ENCODE measurements at regions not wholly inside any gene's neighbourhood (a gene's known extent, or its start where the extent isn't known, plus 50 kb on each side); places are given as distances from the start of the nearest gene placed in this dataset.
"Not testable (repeated sequence)": the region's sequence is repeated elsewhere in the genome, so short reads cannot be mapped to it uniquely, and the experiment has no call there.

DNA sequence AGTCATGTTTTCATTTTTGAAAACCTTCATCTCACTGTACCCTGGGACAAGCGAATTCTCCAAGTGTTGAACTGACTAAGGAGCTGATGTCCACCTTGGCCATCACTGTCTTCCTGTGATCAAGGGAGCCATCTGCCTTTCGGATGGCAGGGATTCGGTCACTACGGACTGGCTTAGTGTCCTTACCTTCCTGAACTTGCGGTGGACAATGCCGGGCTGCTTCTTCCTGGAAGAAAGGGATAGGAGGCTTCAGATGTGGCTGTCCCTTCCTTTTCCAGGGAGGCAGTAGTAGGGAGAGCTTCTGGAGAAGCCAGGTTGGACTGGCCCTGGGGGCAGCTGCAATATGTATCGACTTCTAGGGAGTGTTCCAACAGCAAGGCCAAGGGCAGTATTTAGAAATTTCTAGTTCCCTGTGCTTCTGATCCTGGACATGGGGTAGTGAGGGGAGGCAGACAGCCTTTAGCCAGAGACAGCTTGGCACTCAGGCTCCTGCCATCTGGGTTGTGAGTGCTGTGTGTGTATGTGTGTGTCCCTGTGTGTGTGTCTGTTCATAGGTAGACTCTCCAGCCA, 114.6 kb downstream of the IER5 start:
- no peak for DNase-seq (ENCODE audit: low read depth)

DNA sequence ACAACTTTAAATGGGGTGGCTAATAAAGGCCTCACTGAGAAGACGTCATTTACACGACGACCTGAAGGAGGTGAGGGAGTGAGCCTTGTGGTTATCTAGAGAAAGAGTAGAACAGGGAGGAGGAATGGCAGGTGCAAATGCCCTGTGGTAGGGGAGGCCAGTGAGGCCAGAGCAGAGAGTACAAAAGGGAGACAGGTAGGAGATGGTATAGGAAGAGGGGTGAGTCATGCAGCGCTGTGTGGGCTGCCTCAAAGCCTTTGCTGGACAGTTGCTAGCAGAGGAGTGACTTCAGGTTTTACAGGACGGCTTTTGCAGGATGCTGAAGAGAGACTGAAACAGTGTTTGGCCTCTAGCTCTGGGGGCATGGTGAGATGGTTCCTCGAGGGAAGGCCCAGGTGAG, 116.0 kb downstream of the IER5 start:
- DNase-seq (ENCODE audit: low read depth): no peak

DNA sequence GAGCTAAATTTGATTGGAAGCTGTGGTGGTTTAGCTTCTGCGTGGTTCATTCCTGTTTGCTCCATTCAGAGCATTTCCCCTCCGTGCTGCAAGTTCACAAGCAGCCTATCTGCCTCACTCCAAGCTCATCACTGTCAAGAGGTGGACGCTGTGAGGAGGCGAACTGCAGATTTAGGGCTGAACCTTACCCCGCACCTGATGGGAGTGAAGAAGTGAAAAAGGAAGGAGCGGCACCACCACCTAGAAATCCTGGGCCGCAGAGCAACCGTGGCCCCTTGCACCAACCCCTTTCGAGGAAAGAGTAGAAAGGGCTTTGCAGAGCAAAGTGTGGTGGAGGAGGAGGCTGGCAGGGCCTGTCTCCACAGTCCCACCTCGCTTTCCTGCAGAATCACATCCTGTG, 117.4 kb downstream of the IER5 start:
- no peak for DNase-seq (ENCODE audit: low read depth)

DNA sequence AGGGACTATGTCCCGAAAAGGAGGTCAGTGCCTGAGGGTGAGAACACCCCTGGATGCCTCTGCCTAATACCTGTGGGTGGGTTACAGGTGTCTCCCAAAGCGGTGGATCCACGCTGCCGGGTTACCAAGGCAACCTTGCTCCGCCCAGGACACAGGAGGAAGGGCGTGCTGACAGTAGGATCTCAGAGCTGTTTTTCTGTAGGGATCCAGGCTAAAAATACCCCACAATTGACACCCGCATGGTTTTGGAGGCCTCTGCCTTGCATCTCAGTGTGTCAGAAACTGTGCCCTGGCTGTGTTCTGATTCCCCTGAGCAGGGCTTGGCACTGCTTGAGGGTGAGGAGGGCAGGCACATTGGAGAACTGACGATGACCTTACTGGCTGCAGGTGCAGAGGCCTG, 118.0 kb downstream of the IER5 start:
- no peak for DNase-seq (ENCODE audit: low read depth)

DNA sequence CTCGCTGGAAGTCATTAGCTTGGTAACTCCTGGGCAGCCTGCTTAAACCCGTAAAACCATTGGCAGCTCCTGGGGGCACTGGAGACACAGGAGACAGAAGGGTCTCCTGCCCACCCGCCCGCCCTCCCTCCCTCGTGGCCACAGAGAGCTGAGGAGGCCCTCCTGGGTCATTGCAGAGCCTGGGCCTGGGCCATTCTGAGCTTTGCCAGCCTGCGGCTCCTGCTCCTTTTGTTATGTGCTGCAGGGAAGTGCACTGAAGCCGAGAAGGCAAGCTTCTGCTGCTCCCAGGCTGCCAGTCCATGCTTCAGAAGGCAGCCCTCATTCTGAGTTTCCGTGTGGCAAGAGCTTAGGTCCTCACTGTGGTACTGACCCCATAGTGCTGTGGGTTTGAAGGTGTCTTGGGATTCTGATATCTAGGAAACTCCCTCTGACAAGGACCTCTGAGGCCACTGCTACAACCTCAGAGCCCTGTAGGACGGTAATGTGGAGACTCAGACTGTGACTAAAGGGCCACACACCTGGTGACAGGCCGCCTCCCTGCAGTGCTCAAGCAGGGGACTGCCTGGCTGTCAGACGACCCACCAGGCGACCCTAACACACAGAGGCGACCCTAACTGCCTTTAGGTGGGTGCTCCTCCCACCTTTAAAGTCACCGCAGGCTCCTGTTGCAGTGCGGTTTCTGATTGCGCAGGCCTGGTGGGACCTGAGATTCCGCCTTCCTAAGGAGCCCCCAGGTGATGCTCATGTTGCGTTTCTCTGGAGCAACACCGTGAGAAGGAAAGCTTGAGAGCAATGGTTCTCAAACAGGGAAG, 118.7 kb downstream of the IER5 start:
- DNase-seq (ENCODE audit: low read depth): no peak

DNA sequence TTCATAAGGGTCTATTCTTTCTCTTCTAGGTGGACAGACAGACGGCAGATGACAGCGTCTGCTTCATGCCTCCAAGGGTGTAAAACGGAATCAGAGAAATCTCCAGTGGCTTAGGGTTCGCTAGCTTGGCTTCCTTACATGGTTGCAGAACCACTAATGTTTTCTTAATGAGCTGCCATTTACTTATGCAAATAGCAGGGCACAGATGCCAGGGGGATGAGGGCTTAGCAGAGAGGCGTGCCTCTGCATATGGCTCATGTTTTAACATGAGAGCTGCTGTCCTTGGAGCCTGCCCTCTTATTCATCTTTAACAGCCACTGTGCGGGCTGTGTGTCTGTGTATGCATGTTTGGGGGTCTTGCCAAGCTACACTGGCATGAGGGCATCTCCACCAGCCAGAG, 119.6 kb downstream of the IER5 start:
- DNase-seq (ENCODE audit: low read depth): no peak

DNA sequence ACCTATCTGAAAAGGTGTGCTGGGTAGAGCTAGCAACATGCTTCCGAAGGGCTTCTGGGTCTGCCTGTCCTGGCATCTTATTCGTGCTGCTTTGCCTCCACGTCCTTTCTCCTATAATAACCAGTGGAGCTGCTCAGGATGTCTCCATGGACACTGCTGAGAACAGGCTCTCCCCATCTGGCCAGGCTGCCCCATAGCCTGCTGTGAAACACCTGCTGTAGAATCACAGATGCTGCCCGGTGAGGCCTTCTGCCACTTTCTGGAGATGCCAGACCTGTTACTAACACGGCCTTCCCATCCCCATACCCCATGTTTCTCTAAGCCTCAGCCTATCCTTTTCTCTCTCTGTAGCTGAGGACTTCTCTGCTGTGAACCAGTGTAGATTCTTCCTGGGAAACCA, 120.5 kb downstream of the IER5 start:
- no peak for DNase-seq (ENCODE audit: low read depth)

DNA sequence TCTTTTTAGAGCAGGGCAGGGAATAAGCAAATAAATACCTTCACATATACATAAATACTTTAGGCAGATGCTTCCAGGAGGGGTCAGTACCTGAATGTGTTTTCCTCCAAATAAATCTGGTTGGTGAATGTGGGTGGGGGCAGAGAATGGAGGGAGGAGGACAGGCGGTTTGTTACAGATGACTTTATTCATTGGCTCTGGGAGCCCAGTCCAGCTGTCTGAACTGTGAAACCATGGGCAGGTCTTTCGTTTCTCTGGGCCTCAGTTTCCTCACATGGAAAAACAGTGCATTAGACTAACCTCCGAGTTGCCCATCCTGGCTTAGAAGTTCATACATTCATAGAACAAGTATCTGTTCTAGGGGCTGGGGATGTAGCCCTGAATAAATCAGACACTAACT, 124.6 kb downstream of the IER5 start:
- DNase-seq (ENCODE audit: low read depth): no peak

DNA sequence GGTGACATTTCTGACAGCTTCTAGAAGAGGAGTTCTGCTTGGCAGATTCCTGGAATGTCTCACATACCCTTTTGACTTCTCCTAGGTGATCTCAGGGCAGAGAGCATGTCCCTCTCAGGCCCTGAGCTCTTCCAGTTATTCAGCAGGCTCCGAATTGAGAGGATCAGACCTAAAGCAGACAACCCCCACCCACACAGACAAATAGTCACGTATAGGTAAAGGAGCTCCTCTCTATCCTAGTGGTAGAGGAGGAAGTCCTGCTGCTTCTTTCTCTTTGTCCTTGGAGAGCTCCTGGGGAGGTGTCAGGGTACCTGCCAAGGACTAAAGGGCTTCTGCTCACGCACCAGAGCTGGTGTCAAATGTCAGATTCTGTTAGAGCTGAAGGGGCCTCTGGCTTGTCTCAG, 128.1 kb downstream of the IER5 start:
- DNase-seq (ENCODE audit: low read depth): no peak

DNA sequence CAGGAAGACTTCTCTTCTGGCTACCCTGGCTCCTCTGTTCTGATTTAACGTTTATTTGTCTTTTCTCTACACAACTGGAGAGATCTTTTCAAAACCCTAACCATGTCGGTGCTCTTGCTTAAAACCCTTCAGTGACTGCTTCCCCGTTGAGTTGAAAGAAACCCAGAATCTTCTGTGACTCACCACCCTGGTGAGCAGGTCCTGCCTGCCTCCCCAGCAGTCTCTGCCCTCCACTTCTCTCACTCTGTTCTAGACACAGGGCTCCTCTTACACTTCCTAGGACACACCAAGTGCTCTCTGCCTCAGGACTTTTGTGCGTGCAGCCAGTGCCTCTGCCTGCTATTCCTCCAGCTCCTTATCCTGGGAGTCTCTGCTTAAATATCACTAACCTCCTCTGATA, 131.4 kb downstream of the IER5 start:
- no peak for DNase-seq (ENCODE audit: low read depth)

DNA sequence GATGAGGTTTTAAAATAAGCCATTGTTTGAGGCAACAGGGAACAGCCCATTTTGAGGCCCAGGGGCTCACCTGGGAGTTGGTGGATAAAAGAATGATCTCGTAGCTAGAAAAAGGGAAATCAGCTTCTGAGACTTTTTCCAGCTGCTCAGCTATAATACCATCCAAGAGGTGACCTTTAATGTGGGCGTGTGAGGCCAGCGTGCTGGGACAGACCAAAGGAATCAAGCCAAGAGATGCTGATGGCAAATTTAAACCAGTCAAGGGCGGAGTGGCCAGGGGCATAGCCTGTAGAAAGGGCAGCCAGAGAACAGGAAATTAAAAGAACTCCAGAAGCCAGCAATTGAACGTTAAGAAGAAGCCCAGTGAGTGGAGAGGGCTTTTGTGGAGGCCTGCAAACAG, 132.6 kb downstream of the IER5 start:
- DNase-seq (ENCODE audit: low read depth): no peak

DNA sequence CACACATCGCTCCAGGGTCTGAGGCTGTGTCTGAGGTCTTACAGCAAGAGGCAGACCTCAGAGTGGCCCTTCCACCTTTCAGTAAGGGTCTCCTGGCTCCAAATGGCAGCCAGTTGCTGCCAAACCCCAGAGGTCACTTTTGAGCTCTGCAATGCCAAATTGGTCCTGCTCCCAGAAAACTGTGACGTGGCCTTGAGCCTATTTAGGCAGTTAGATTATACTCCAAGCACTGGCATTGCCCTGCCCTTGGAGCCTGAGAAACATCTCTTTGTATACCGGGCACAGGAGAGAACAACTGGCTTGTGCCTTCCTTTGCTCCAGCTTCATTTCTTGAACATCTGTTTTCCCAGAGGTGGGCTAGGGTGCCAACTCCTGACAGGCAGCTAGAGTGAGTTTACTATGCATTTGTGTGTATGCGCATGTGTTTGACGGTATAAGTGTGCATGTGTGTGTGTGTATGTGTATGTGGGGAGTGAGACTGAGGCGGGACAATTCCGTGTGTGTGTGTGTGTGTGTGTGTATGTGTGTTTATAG, 134.5 kb downstream of the IER5 start:
- DNase-seq (ENCODE audit: low read depth): no peak

DNA sequence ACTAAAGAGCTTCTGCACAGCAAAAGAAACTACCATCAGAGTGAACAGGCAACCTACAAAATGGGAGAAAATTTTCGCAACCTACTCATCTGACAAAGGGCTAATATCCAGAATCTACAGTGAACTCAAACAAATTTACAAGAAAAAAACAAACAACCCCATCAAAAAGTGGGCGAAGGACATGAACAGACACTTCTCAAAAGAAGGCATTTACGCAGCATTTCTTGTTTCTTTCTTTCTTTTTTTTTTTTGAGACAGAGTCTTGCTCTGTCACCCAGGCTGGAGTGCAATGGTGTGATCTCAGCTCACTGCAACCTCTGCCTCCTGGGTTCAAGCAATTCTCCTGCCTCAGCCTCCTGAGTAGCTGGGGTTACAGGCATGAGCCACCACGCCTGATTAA, 138.2 kb downstream of the IER5 start:
- not testable (repeated sequence) for DNase-seq (ENCODE audit: low read depth)

DNA sequence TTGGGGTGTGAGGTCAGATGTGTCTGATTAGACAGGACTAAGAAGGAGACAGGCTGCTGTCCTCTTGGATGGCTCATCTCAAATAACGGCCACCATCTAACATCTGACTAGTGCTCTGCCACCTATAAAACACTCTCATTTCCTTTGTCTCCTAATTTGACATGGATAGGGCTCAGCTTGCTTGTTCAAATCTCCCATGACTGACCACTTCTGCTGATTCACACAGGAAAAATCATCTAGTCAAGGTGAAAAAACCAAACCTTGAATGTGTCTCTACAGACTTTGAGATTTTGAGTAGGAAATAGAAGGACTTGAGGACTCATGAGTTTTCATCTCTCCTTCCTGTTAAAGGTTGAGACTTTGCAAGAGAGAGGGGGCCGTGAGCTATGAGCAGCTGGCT, 150.6 kb downstream of the IER5 start:
- DNase-seq (ENCODE audit: low read depth): no peak

DNA sequence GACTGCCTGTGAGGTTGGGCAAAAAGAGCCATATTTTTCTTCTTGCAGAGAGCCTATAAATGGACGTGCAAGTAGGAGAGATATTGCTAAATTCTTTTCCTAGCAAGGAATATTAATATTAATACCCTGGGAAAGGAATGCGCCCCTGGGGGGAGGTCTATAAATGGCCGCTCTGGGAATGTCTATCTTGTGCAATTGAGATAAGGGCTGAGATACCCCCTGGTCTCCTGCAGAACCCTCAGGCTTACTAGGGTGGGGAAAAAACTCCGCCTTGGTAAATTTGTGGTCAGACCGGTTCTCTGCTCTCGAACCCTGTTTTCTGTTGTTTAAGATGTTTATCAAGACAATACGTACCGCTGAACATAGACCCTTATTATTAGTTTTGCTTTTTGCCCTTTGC, 157.8 kb downstream of the IER5 start:
- DNase-seq (ENCODE audit: low read depth): not testable (repeated sequence)

DNA sequence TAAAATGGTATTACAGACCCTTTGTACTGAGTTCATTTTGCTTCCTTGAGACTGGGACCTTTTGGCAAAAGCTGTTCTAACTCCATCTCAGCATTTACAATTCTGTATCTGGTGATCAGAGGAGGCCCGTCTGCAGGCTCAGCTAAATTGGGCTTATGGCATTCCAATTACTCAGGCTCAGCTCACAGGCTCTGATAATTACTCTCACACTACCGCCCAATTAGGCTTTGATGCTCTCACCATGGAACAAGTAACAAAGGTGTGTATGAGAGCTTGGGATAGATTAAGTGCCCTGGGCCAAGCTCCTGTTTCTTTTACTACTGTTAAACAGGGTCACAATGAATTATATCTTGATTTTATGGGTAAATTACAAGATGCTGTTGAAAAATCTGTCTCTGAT, 159.9 kb downstream of the IER5 start:
- not testable (repeated sequence) for DNase-seq (ENCODE audit: low read depth)

DNA sequence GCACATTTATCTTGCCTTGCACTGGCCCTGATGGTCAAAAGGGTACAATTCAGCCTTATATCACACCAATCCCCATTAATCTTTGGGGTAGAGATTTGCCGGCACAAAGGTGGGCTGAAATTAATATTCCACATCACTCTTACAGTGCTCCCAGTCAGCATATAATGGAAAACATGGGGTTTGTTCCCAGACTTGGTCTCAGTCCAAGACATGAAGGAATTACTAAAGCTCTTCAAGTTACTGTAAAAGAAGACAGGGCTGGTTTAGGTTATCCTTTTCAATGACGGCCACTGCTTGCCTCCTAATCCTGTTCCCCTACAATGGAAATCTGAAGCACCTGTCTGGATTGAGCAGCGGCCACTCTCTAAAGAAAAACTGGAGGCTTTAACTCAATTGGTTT, 160.7 kb downstream of the IER5 start:
- DNase-seq (ENCODE audit: low read depth): no peak

DNA sequence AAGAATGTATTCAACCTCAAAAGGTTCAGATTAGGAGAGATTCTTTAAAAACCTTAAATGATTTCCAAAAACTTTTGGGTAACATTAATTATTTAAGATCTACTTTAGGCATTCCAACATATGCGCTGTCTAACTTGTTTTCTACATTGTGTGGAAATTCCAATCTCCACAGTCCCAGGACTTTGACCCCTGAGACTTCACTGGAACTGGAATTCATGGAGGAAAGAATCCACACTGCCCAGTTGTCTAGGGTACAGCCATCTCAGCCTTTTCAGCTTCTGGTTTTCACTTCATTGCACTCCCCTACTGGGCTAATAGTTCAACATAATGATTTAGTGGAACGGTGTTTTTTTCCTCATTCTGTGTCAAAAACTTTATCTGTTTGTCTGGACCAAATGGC, 161.5 kb downstream of the IER5 start:
- no peak for DNase-seq (ENCODE audit: low read depth)

DNA sequence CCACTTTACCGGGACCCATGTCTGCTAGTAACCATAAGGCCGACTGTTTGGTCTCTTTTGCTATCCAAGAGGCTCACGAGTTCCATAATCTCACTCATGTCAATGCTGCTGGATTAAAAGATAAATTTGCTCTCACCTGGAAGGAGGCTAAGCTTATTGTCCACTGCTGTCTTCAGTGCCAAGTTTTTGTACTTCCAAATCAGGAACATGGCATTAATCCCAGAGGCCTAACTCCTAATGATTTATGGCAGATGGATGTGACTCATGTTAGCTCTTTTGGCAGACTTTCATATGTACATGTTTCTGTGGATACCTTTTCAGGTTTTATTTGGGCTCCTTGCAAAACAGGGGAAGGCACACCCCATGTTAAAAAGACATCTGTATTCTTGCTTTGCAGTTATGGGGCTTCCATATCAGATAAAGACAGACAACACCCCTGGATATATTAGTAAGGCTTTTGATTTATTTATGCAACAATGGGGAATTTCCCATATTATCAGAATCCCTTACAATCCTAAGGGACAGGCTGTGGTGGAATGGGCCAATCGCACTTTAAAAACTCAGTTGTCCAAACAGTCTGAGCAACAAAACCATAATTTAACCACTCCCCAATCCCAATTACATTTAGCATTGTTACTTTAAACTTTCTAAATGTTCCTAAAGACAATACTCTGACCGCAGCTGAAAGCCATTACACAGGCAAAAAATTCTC, 162.7 kb downstream of the IER5 start:
- DNase-seq (ENCODE audit: low read depth): peak; percentile 11

DNA sequence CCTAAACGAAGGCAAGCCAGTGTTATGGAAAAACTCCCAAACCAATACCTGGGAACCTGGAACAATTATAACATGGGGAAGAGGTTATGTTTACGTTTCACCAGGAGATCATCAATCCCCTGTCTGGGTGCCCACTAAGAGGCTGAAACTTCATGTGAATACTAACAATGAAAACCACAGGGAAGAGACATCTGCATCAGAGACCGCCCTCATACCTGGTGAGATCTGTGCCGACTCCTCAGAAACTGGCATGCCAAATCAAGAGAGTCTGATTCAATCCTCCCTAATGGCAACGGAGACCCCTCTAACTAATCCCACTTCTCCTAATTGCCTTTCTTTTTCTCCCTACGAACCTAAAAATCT, 163.2 kb downstream of the IER5 start:
- DNase-seq (ENCODE audit: low read depth): no peak

DNA sequence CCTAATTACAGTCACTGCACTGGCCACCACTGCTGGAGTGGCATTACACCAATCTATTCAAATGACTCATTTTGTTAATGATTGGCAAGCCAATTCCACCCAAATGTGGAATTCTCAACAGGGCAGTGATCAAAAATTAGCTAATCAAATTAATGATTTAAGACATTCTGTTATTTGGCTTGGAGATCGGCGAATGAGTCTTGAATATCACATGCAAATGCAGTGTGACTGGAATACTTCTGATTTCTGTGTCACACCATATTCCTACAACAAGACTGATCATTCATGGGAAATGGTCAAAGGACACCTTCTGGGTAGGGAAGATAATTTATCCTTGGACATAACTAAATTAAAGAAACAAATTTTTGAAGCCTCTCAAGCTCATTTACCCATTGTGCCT, 165.1 kb downstream of the IER5 start:
- not testable (repeated sequence) for DNase-seq (ENCODE audit: low read depth)

DNA sequence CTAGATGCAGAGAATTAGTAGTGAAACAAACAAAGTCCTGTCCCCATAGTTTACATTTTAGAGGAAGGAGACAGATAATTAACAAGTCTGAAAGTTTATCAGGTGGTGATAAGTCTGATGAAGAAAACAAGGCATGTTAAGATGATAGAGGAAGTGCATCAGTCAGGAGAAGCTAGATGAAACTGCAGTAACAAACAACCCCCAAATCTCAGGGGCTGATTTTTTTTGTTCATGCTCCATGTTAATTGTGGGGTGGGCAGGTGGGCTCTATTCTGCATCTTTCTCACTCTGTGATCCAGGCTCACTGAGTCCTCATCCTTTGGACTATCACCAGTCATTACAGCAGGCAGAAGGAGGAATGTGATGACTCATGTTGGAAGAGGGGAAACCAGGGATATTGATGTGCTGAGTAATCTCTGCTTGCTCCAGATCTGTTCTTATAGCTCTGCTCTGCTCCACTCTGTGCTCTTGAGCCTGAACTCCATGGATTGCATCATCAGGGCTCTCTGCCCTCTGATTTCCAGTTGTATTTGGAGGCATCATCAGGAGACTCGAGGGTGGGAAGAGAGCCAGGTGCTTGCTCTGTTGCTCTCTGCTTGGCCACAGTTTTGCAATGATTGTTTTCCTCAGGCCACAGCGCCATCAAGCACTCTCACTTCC, 166.9 kb downstream of the IER5 start:
- peak; percentile 97 for DNase-seq (ENCODE audit: low read depth)

DNA sequence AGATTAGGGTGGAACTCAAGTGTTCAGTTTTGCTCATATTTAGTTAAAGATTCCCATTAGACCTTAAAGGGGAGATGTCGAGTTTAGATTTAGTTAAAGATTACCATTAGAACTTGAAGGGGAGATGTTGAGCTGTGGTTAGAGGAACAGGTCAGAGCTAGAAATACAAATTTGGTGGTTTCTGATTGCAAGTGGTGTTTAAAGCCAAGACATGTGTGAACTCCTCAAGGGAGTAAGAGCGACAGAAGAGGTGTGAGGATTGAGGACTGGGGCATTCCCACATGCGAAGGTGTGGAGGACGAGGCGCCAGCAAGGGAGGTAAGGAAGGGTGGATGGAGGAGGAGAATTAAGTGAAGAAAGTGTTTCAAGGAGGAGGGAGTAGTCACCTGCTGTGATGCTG, 168.6 kb downstream of the IER5 start:
- no peak for DNase-seq (ENCODE audit: low read depth)

All from stromal cell of bone marrow (primary cell).